ENCODE measurements at regions not wholly inside any gene's neighbourhood (a gene's known extent, or its start where the extent isn't known, plus 50 kb on each side); places are given as distances from the start of the nearest gene placed in this dataset.
A peak's percentile ranks its signal among the peaks of the same experiment; 100 is the strongest.

- DNase-seq: no peak
Measured at GRCh38 chr9:134251296-134252069, 74.8 kb upstream of the RXRA start.

GRCh38 chr9:134252084-134252830, 74.0 kb upstream of the RXRA start:
- no peak for DNase-seq

GRCh38 chr9:134253606-134254205, 72.5 kb upstream of the RXRA start:
- no peak for DNase-seq

GRCh38 chr9:134258332-134258731, 67.9 kb upstream of the RXRA start:
- no peak for DNase-seq

- DNase-seq: no peak
Measured at GRCh38 chr9:134258828-134259546, 67.3 kb upstream of the RXRA start.

- DNase-seq: no peak
Measured at GRCh38 chr9:134259708-134260107, 66.5 kb upstream of the RXRA start.

- DNase-seq: no peak
Measured at GRCh38 chr9:134260801-134261200, 65.5 kb upstream of the RXRA start.

GRCh38 chr9:134262035-134262434, 64.2 kb upstream of the RXRA start:
- no peak for DNase-seq

GRCh38 chr9:134263596-134263995, 62.7 kb upstream of the RXRA start:
- no peak for DNase-seq

GRCh38 chr9:134264169-134264568, 62.1 kb upstream of the RXRA start:
- no peak for DNase-seq

GRCh38 chr9:134265078-134265477, 61.2 kb upstream of the RXRA start:
- DNase-seq: no peak

- DNase-seq: no peak
Measured at GRCh38 chr9:134266418-134266817, 59.8 kb upstream of the RXRA start.

GRCh38 chr9:134267305-134267880, 58.9 kb upstream of the RXRA start:
- no peak for DNase-seq

GRCh38 chr9:134267881-134268724, 58.2 kb upstream of the RXRA start:
- DNase-seq: peak; percentile 98

- no peak for DNase-seq
Measured at GRCh38 chr9:134268747-134269146, 57.5 kb upstream of the RXRA start.

GRCh38 chr9:134271338-134272301, 54.6 kb upstream of the RXRA start:
- peak; percentile 63 for DNase-seq

- DNase-seq: peak; percentile 73
Measured at GRCh38 chr9:134272302-134273023, 53.8 kb upstream of the RXRA start.

- no peak for DNase-seq
Measured at GRCh38 chr9:134273647-134274046, 52.6 kb upstream of the RXRA start.

- DNase-seq: peak; percentile 72
Measured at GRCh38 chr9:134275375-134275774, 50.9 kb upstream of the RXRA start.
